GM12892 (cell line): ENCODE measurements at regions not wholly inside any gene's neighbourhood (a gene's known extent, or its start where the extent isn't known, plus 50 kb on each side); places are given as distances from the start of the nearest gene placed in this dataset.

Experiments used
- POLR2A ChIP-seq: IDR thresholded peaks from 2 replicates; pipeline ENCODE4 v1.6.1; 2011; ENCODE audit warnings: low read depth, low read length, control low read depth
- POLR2AphosphoS5 ChIP-seq: IDR thresholded peaks from 2 replicates; pipeline ENCODE4 v1.6.1; 2011; ENCODE audit warnings: low read depth, low read length, control low read depth
- TAF1 ChIP-seq: IDR thresholded peaks from 2 replicates; pipeline ENCODE4 v1.6.1; 2011; ENCODE audit warnings: low read depth, mild to moderate bottlenecking, control low read depth, low read length, borderline replicate concordance

DNA sequence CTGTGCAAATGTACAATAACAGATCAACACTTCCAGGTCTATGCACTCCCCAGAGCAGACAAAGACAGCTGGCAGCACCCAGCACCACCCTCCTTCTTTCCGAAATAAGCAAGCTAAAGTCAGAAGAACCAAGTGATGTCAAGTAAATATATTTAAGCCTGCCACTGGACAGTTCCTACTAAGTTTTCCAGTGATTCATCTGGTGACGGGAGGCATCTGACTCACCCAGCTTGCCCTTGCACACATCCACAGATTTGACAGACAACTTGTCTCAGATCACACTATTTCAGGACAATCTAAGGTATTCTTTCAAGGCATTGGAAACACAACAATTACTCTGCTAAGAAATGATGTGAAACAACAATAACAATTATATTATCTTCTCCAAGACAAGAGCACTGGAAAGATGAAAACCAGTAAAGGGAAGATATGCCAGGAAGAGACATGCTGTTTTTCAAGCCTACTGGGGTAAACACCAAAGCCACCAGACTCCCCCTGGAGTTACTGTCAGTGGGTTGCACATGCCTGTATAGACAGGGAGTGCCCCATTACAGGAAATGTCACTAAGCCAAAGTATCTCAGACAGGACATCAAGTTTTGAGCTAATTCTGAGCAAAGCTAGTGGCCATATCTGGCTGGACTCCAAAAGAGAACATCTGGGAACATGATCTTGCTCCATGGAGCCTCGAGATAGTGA is 287.9 kb upstream of the KLHL29 start:
- TF ChIP-seq POLR2AphosphoS5 (no peak), POLR2A (no peak), TAF1 (no peak)
